HL-60 (cell line): ENCODE measurements at regions not wholly inside any gene's neighbourhood (a gene's known extent, or its start where the extent isn't known, plus 50 kb on each side); places are given as distances from the start of the nearest gene placed in this dataset.

Experiments
- GABPA ChIP-seq: IDR thresholded peaks from 2 replicates; pipeline ENCODE4 v1.6.1; 2012; ENCODE audit warnings: low read depth
- TF ChIP-seq, protein P1 (sequence below): IDR thresholded peaks from 2 replicates; pipeline ENCODE4 v1.6.1; 2012; ENCODE audit warnings: low read depth; ENCODE audit not compliant: insufficient replicate concordance
- TF ChIP-seq, protein P2 (sequence below): IDR thresholded peaks from one replicate; pipeline ENCODE4 v1.5.1; 2011; ENCODE audit warnings: low read length, control low read depth, inconsistent platforms; ENCODE audit not compliant: insufficient read depth

DNA sequence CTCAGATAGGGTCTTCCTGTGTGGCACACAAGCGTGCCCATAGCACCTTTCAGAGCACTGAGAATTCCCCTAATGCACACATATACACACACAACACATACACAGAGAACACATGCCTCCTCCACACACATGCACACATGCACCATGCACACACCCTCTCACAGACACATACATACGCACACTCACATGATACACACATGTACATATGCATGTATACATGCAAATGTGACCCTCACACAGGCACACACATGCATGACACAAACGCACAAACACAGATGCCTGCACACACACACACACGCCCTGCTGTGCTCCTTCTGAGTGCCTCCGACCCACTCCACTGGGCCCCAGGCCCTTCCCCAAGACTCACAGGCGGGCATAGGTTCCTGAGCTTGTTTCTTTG lies 251.0 kb downstream of the PTPRU start:
- TF ChIP-seq, protein P1, sequence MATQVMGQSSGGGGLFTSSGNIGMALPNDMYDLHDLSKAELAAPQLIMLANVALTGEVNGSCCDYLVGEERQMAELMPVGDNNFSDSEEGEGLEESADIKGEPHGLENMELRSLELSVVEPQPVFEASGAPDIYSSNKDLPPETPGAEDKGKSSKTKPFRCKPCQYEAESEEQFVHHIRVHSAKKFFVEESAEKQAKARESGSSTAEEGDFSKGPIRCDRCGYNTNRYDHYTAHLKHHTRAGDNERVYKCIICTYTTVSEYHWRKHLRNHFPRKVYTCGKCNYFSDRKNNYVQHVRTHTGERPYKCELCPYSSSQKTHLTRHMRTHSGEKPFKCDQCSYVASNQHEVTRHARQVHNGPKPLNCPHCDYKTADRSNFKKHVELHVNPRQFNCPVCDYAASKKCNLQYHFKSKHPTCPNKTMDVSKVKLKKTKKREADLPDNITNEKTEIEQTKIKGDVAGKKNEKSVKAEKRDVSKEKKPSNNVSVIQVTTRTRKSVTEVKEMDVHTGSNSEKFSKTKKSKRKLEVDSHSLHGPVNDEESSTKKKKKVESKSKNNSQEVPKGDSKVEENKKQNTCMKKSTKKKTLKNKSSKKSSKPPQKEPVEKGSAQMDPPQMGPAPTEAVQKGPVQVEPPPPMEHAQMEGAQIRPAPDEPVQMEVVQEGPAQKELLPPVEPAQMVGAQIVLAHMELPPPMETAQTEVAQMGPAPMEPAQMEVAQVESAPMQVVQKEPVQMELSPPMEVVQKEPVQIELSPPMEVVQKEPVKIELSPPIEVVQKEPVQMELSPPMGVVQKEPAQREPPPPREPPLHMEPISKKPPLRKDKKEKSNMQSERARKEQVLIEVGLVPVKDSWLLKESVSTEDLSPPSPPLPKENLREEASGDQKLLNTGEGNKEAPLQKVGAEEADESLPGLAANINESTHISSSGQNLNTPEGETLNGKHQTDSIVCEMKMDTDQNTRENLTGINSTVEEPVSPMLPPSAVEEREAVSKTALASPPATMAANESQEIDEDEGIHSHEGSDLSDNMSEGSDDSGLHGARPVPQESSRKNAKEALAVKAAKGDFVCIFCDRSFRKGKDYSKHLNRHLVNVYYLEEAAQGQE, result no peak
- TF ChIP-seq, protein P2, sequence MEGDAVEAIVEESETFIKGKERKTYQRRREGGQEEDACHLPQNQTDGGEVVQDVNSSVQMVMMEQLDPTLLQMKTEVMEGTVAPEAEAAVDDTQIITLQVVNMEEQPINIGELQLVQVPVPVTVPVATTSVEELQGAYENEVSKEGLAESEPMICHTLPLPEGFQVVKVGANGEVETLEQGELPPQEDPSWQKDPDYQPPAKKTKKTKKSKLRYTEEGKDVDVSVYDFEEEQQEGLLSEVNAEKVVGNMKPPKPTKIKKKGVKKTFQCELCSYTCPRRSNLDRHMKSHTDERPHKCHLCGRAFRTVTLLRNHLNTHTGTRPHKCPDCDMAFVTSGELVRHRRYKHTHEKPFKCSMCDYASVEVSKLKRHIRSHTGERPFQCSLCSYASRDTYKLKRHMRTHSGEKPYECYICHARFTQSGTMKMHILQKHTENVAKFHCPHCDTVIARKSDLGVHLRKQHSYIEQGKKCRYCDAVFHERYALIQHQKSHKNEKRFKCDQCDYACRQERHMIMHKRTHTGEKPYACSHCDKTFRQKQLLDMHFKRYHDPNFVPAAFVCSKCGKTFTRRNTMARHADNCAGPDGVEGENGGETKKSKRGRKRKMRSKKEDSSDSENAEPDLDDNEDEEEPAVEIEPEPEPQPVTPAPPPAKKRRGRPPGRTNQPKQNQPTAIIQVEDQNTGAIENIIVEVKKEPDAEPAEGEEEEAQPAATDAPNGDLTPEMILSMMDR, result no peak
- no peak for TF ChIP-seq GABPA
